ACC112 (cell line): ENCODE measurements at regions not wholly inside any gene's neighbourhood (a gene's known extent, or its start where the extent isn't known, plus 50 kb on each side); places are given as distances from the start of the nearest gene placed in this dataset.
"Not testable (repeated sequence)": the region's sequence is repeated elsewhere in the genome, so short reads cannot be mapped to it uniquely, and the experiment has no call there.

ENCODE experiments used
- H2AFZ ChIP-seq: fragments of 200-600 bp; sonication (generic); one replicate; pipeline ENCODE4 v1.6.0; 2017; ENCODE audit warnings: antibody characterized with exemption, low read length; ENCODE audit not compliant: unreplicated experiment
- H3K27ac ChIP-seq: fragments of 200-600 bp; sonication (generic); 2 replicates; pipeline ENCODE4 v1.5.1; 2014; ENCODE audit warnings: low read depth, mild to moderate bottlenecking, antibody characterized with exemption, low read length, moderate library complexity
- H3K27me3 ChIP-seq: fragments of 200-600 bp; sonication (generic); 2 replicates; pipeline ENCODE4 v1.6.1; 2014; ENCODE audit warnings: mild to moderate bottlenecking, antibody characterized with exemption, low read length, moderate library complexity, mixed read lengths; ENCODE audit not compliant: insufficient read depth
- H3K36me3 ChIP-seq: fragments of 200-600 bp; sonication (generic); 2 replicates; pipeline ENCODE4 v1.6.1; 2016; ENCODE audit warnings: mild to moderate bottlenecking, antibody characterized with exemption, low read length, moderate library complexity, mixed read lengths; ENCODE audit not compliant: insufficient read depth
- H3K4me1 ChIP-seq: fragments of 200-600 bp; sonication (generic); one replicate; pipeline ENCODE4 v1.6.1; 2016; ENCODE audit warnings: low read length, mixed read lengths; ENCODE audit not compliant: insufficient read depth, unreplicated experiment, control insufficient read depth
- H3K4me3 ChIP-seq: fragments of 200-600 bp; sonication (generic); 2 replicates; pipeline ENCODE4 v1.5.1; 2014; ENCODE audit warnings: mild to moderate bottlenecking, low read depth, low read length
- H3K79me2 ChIP-seq: fragments of 200-600 bp; sonication (generic); one replicate; pipeline ENCODE4 v1.6.0; 2016; ENCODE audit warnings: low read length; ENCODE audit not compliant: control insufficient read depth, unreplicated experiment, insufficient read depth

- H3K36me3 ChIP-seq: no peaks in the 10 kb centered on the region
- no peaks in the 10 kb centered on the region for H3K79me2 ChIP-seq
- H3K27ac ChIP-seq: no peak overlapping the region
- H3K4me3 ChIP-seq: no peak overlapping the region
- no peaks in the 10 kb centered on the region for H3K4me1 ChIP-seq
- no peak overlapping the region for H2AFZ ChIP-seq
- H3K27me3 ChIP-seq: peaks cover 47% of the 10 kb centered on the region
Measured at GRCh38 chr7:1301054-1301881, 68.6 kb downstream of the UNCX start.

- Histone ChIP-seq H3K27ac (no peak overlapping the region), H3K27me3 (peaks cover 41% of the 10 kb centered on the region), H2AFZ (no peak overlapping the region), H3K4me1 (no peaks in the 10 kb centered on the region), H3K79me2 (no peaks in the 10 kb centered on the region), H3K4me3 (no peak overlapping the region), H3K36me3 (no peaks in the 10 kb centered on the region)
Measured at GRCh38 chr7:1301882-1302251, 69.2 kb downstream of the UNCX start.

GRCh38 chr7:1302936-1303335 is 70.3 kb downstream of the UNCX start:
- Histone ChIP-seq H3K4me3 (no peak overlapping the region), H3K4me1 (no peaks in the 10 kb centered on the region), H3K27me3 (peaks cover 31% of the 10 kb centered on the region), H3K27ac (no peak overlapping the region), H3K79me2 (no peaks in the 10 kb centered on the region), H3K36me3 (no peaks in the 10 kb centered on the region), H2AFZ (no peak overlapping the region)

- not testable (repeated sequence) for H2AFZ ChIP-seq
- H3K27me3 ChIP-seq: peaks cover 20% of the 10 kb centered on the region
Measured at GRCh38 chr7:1304011-1304410, 71.3 kb downstream of the UNCX start.

GRCh38 chr7:1305873-1306272 is 73.2 kb downstream of the UNCX start:
- Histone ChIP-seq H3K27me3 (peaks cover 14% of the 10 kb centered on the region), H3K36me3 (no peaks in the 10 kb centered on the region), H2AFZ (no peak overlapping the region), H3K4me1 (no peaks in the 10 kb centered on the region), H3K27ac (no peak overlapping the region), H3K4me3 (no peak overlapping the region), H3K79me2 (no peaks in the 10 kb centered on the region)

More at GRCh38 chr7:1304011-1304410, 71.3 kb downstream of the UNCX start:
- not testable (repeated sequence) for H3K27ac ChIP-seq, H3K79me2 ChIP-seq, H3K4me1 ChIP-seq, H3K4me3 ChIP-seq, H3K36me3 ChIP-seq

- Histone ChIP-seq H3K4me1 (no peaks in the 10 kb centered on the region), H3K79me2 (no peaks in the 10 kb centered on the region), H3K36me3 (no peaks in the 10 kb centered on the region), H3K27me3 (peaks cover 8% of the 10 kb centered on the region; the same call in 1 of the 2 replicates), H3K27ac (no peak overlapping the region), H2AFZ (no peak overlapping the region), H3K4me3 (no peak overlapping the region)
Measured at GRCh38 chr7:1307828-1308227, 75.2 kb downstream of the UNCX start.

GRCh38 chr7:1309290-1309689 is 76.6 kb downstream of the UNCX start:
- Histone ChIP-seq H2AFZ (no peak overlapping the region), H3K4me3 (no peak overlapping the region)

GRCh38 chr7:1309996-1310395 is 77.3 kb downstream of the UNCX start:
- Histone ChIP-seq H3K27ac (no peak overlapping the region), H3K4me3 (no peak overlapping the region), H3K79me2 (no peaks in the 10 kb centered on the region), H3K36me3 (no peaks in the 10 kb centered on the region), H2AFZ (no peak overlapping the region), H3K27me3 (0 out of 2 replicates have a peak, but pooled peaks cover 2% of the 10 kb centered on the region), H3K4me1 (no peaks in the 10 kb centered on the region)

More at GRCh38 chr7:1309290-1309689, 76.6 kb downstream of the UNCX start:
- H3K27ac ChIP-seq: no peak overlapping the region
- H3K36me3 ChIP-seq: no peaks in the 10 kb centered on the region
- peaks cover 5% of the 10 kb centered on the region; the same call in 1 of the 2 replicates for H3K27me3 ChIP-seq
- no peaks in the 10 kb centered on the region for H3K79me2 ChIP-seq
- no peaks in the 10 kb centered on the region for H3K4me1 ChIP-seq

- Histone ChIP-seq H2AFZ (no peak overlapping the region), H3K4me1 (no peaks in the 10 kb centered on the region), H3K27ac (no peak overlapping the region), H3K36me3 (no peaks in the 10 kb centered on the region), H3K27me3 (no peaks in the 10 kb centered on the region; the same call in 1 of the 2 replicates), H3K79me2 (no peaks in the 10 kb centered on the region), H3K4me3 (no peak overlapping the region)
Measured at GRCh38 chr7:1310936-1311335, 78.3 kb downstream of the UNCX start.

GRCh38 chr7:1311406-1312135 is 78.9 kb downstream of the UNCX start:
- no peak overlapping the region for H3K27ac ChIP-seq
- H3K4me3 ChIP-seq: no peak overlapping the region
- H2AFZ ChIP-seq: no peak overlapping the region
- no peaks in the 10 kb centered on the region for H3K4me1 ChIP-seq
- no peaks in the 10 kb centered on the region for H3K36me3 ChIP-seq
- H3K27me3 ChIP-seq: no peaks in the 10 kb centered on the region; the same call in 1 of the 2 replicates
- H3K79me2 ChIP-seq: no peaks in the 10 kb centered on the region
